ENCODE measurements at regions not wholly inside any gene's neighbourhood (a gene's known extent, or its start where the extent isn't known, plus 50 kb on each side); places are given as distances from the start of the nearest gene placed in this dataset.

DNA sequence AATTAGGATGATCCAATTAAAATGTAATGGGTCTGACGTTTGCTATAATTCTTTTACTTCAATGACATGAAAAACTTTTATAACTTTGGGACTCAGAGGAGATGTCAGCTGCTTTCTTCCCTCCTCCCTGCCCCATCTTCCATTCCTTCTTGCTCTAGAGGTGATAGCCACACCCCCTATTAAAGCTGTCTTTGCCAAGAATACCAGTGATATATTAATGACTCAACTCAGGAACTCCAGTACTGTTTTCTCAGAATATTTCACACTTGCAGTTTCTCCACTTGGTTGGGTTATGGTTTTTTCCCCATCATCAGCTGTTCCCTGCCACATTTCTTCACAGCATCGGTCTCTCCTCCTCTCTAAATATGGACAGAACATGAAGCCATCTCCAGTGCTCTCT, 184.0 kb downstream of the KCNE4 start:
- H3K27ac ChIP-seq: no peak overlapping the region
- TF ChIP-seq, protein P1, sequence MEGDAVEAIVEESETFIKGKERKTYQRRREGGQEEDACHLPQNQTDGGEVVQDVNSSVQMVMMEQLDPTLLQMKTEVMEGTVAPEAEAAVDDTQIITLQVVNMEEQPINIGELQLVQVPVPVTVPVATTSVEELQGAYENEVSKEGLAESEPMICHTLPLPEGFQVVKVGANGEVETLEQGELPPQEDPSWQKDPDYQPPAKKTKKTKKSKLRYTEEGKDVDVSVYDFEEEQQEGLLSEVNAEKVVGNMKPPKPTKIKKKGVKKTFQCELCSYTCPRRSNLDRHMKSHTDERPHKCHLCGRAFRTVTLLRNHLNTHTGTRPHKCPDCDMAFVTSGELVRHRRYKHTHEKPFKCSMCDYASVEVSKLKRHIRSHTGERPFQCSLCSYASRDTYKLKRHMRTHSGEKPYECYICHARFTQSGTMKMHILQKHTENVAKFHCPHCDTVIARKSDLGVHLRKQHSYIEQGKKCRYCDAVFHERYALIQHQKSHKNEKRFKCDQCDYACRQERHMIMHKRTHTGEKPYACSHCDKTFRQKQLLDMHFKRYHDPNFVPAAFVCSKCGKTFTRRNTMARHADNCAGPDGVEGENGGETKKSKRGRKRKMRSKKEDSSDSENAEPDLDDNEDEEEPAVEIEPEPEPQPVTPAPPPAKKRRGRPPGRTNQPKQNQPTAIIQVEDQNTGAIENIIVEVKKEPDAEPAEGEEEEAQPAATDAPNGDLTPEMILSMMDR (conservative IDR thresholded peaks at IDR 0.05): no peak
- TF ChIP-seq ZFX (IDR thresholded peaks at IDR 0.05): no peak

DNA sequence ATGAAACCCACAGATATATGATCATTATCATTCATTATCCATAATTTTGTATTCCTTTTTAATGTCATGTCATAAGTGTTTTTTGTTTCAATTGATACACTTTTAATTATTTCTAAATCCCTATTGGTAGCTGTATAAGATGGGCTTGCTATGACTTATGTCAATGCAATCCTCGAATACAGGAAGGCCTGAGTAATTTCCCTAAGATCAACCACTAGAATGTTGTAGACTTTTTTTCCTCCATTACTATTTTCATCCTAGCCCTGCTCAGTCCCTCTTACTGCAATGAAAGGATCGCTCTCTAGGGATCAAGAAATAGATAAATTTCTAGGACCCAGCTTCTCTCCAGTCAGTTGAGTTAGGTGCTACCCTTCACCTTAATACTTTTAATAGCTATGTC, 186.3 kb downstream of the KCNE4 start:
- H3K27ac ChIP-seq: no peak overlapping the region
- no peak for TF ChIP-seq ZFX (IDR thresholded peaks at IDR 0.05)
- TF ChIP-seq, protein P1 (conservative IDR thresholded peaks at IDR 0.05): no peak

DNA sequence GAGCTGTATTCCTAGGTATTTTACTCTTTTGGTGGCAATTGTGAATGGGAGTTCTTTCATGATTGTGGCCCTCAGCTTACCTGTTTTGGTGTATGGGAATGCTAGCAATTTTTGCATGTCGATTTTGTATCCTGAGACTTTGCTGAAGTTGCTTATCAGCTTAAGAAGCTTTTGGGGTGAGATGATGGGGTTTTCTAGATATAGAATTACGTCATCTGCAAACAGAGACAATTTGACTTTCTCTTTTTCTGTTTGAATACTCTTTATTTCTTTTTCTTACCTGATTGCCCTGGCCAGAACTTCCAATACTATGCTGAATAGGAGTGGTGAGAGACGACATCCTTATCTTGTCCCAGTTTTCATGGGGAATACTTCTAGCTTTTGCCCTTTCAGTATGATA, 191.2 kb downstream of the KCNE4 start:
- no peak overlapping the region for H3K27ac ChIP-seq
- no peak for TF ChIP-seq ZFX (IDR thresholded peaks at IDR 0.05)

DNA sequence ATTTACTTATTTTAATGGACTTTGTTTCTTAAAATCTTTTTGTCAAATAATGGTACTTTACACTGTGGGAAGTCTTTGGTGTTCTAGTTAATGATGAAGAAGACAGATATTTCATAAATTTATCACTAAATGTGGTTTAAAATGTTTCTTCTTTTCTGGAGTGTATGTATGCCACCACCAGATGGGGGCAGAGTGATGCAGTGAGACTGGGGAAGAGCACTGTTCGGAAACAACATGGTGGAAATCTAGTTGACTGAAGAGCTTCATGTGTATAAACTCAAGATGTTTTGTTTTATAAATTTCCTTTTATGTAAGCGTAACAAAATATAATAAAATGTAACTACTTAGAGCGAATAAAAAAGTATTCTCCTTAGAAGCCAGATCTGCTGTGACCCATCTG, 195.1 kb downstream of the KCNE4 start:
- TF ChIP-seq ZFX (IDR thresholded peaks at IDR 0.05): no peak
- TF ChIP-seq, protein P1 (conservative IDR thresholded peaks at IDR 0.05): peak; percentile 58
- H3K27ac ChIP-seq: no peak overlapping the region

DNA sequence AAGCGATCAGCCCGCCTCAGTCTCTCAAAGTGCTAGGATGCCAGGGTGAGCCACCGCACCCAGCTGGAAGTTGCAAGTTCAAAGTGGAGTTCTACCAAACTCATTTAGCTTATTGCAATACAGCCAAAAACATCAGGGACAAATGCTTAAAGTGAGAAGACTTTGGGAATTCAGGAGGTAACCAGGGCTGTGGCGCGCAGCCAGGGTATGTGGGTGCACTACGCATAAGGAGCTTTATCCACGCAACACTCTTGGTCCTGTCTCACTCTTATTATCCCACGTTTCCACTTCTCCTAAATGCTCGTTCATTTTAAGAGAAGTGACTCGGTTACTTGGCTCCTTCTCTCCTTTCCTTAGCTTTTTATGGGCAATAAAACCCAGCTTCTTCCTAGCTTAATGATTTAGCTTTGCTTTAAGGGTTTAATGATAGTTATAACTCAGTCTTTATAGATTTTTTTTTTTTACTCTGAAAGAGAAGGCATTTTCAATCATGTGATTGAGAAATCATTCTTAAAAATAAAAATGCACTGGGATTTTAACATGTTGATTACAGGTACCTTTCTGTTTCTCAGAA, 199.8 kb downstream of the KCNE4 start:
- TF ChIP-seq, protein P1 (conservative IDR thresholded peaks at IDR 0.05): no peak
- TF ChIP-seq ZFX (IDR thresholded peaks at IDR 0.05): no peak
- no peak overlapping the region for H3K27ac ChIP-seq

DNA sequence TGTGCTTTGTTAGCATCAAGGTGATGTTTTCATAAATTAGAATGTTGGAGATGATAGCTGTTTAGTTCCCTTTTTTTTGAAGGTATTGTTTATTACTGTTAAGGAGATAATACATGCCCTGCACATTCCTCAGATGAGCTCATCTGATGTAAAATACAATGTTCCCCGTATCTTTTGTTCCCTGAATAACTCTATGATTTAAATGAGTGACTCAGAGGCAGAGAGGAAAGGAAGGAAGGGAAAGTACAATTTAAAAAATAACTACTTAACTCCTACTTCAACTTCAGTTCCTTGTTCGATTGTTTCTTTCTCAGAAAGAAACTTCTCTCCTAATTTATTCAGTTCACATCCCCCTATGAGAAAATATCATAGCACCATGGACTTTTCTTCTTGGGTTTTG, 208.7 kb downstream of the KCNE4 start:
- TF ChIP-seq ZFX (IDR thresholded peaks at IDR 0.05): no peak
- TF ChIP-seq, protein P1 (conservative IDR thresholded peaks at IDR 0.05): no peak
- H3K27ac ChIP-seq: no peak overlapping the region

DNA sequence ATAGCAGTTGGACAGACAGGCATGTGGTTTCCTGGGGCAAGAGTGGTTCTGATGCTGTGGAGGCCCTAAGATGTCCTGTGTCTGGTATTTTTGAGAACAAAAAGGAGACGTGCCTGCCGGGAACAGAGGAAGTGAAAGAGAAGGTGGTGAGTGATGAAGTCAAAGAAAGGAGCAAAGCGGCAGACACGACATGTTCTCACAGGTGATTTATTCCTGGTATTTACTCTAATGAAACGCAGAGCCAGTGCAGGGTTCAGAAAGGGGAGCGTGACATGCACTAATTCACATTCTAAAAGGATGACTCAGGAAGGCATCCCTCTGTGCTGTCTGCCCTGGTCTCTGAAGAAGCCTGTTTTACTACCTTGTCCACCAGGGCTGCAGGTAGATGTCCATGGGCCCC, 211.0 kb downstream of the KCNE4 start:
- H3K27ac ChIP-seq: no peak overlapping the region

More for the DNA sequence above, 211.0 kb downstream of the KCNE4 start:
- no peak for TF ChIP-seq ZFX (IDR thresholded peaks at IDR 0.05)
- TF ChIP-seq, protein P1 (conservative IDR thresholded peaks at IDR 0.05): no peak

Measured in C4-2B (cell line).